ENCODE measurements at regions not wholly inside any gene's neighbourhood (a gene's known extent, or its start where the extent isn't known, plus 50 kb on each side); places are given as distances from the start of the nearest gene placed in this dataset.

DNA sequence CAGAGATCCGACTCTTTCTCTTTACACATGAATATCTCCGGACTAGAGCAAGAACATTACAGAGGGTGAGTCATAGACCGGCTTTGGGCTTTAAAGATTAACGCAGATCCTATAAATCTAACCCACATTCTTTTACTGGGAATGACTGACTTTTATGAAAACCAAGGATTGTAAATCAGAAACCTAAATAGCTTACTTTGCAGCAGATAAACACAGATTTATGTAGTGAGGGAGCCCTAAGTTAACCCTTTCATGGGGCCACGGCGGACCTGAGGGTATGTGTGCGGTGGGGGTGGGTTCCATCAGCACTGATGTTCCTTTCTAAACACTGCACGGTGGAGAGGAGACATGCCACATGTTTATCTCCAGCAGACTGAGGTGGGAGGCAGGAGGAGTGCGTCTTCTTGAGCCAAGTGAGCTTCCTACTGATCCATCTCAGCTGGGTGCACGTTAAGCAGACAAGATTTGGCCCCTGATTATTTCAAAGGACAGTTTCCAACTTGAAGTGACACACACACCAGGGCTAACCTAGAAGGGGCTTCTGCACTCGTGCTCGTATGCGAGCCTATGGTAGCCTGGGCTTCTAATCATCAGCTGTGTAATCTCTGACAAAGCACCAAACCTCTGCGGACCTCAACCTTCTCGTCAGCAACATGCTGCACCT lies 127.6 kb downstream of the WDR11 start:
- no peak for TF ChIP-seq CTCF (IDR thresholded peaks at IDR 0.05; ENCODE audit: poor library complexity, severe bottlenecking)
- no peak for TF ChIP-seq EP300 (conservative IDR thresholded peaks at IDR 0.05; ENCODE audit: poor library complexity, severe bottlenecking)
- no peak for TF ChIP-seq EZH2 (IDR thresholded peaks at IDR 0.05; ENCODE audit: borderline replicate concordance, insufficient read depth, low read length, poor library complexity, severe bottlenecking)
- TF ChIP-seq POLR2AphosphoS5 (IDR thresholded peaks at IDR 0.05) = no peak
- TF ChIP-seq MXI1 (conservative IDR thresholded peaks at IDR 0.05; ENCODE audit: poor library complexity, severe bottlenecking) = no peak
- no peak for TF ChIP-seq TAF1 (IDR thresholded peaks at IDR 0.05; ENCODE audit: low read depth)
- TF ChIP-seq REST (IDR thresholded peaks at IDR 0.05; ENCODE audit: borderline replicate concordance) = no peak
